CD4-positive, alpha-beta T cell treated with Interleukin-4 for 1 hour (primary cell): ENCODE measurements at regions not wholly inside any gene's neighbourhood (a gene's known extent, or its start where the extent isn't known, plus 50 kb on each side); places are given as distances from the start of the nearest gene placed in this dataset.
"Not testable (repeated sequence)": the region's sequence is repeated elsewhere in the genome, so short reads cannot be mapped to it uniquely, and the experiment has no call there.

Source experiments
- DNase-seq, 2 donors: peaks; one replicate each; pipeline ENCODE4 v3.0.0-alpha.2; 2020 to 2022

DNA sequence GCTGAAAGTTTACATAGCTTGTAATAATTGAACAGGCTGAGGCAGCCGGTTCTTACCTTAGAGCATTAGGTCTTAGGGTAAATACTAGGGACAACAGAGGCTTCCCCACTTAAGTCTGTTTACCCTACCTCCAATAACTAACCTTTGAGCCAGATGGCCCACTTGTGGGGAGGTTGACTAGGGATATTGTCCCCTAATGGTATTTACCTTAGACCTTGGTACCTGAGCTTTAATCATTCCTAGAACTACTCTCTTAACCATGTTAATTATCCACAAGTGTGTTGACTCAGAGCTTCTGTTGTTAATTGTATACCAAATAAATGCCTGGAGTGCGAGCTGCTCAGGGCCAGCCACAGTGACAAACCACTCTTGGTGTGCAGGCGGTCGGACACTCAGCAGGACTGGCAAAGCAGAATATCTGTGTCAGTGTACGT, 299.2 kb downstream of the TRIML1 start:
- not testable (repeated sequence) for DNase-seq

- DNase-seq: no peak
These were observed 300.5 kb downstream of the TRIML1 start for GRCh38 chr4:188439641-188440311.

- no peak for DNase-seq
These were observed 305.3 kb downstream of the TRIML1 start for GRCh38 chr4:188444500-188444899.

- DNase-seq: not testable (repeated sequence)
These were observed 309.8 kb downstream of the TRIML1 start for GRCh38 chr4:188448996-188449395.

DNA sequence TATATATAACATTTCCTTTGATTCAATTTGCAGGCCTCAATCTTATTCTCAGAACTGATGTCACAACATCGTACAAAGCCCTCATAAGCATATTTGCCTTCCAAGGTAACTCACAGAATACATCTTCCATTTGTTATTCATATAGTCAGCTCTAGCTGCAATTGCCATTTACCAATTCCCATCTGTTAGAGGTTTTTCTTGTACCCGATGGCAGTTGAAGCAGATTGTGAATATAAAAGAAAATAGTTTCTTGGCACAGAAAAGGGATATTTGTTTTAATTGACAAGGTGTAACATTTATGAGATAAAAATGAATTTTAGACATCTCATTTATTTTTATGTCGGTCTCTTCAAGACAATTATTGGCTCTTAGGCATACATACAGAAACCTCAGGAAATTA, 311.3 kb downstream of the TRIML1 start:
- DNase-seq: no peak

DNA sequence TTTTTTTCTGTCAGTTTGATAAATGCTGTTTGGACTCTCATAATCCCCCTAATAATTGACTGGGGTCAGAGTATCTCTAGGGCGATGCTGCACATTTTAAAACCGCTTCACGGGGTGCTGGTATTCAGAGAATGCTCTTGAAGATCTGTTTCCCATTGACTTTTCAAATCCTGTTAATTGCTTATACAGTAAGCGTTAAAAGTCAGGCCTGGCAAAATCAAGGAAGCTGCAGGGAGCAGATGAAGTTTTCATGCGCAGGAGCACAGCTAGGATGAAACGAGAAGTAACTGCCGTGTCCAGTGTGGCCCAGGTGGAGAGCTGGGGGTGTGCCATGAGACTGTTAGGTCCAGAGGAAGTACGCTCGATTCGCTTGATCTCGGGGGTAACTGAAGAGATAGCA, 312.9 kb downstream of the TRIML1 start:
- DNase-seq: no peak

DNA sequence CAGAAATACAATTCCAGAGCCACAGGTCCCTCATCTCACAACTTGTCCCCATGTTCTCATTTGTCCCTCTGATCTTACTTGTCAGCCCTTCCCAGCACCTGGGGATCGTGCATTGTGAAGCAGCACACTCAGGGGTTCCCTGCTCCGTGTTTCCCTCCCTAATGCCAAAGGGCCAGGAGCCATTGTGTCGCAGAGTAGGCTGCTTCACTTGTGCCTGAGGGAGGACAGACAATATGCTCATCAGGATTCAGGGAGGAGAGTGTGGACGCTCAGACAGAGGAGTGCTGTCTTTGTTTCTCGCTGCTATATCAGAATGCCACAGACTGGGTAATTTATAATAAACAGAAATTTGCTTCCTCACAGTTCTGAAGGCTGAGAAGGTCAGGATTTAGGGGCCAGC, 315.3 kb downstream of the TRIML1 start:
- DNase-seq: no peak

GRCh38 chr4:188455062-188455752, 316.0 kb downstream of the TRIML1 start:
- DNase-seq: no peak

DNA sequence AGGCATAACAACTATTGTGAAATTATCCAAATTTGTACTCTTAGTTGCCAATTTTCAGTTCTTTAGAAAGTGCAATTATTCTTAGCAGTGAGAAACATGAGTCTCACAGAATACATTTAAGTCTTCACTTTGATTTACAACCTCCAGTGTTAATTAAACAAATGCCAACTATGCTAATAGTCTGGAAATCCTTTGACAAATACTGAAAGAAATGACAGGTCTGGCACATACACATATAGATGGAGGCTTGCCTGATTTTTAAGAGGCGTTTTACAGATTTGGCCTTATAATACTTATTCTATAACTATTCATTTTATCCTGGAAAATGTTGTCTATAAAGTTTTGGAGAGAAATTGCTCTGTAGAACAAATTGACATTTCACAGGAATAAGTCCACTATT, 320.1 kb downstream of the TRIML1 start:
- DNase-seq: no peak

- DNase-seq: no peak
These were observed 324.7 kb downstream of the TRIML1 start for GRCh38 chr4:188463909-188464308.

- DNase-seq: no peak
These were observed 326.8 kb downstream of the TRIML1 start for GRCh38 chr4:188466001-188466400.

GRCh38 chr4:188484256-188484655, 345.0 kb downstream of the TRIML1 start:
- no peak for DNase-seq

DNA sequence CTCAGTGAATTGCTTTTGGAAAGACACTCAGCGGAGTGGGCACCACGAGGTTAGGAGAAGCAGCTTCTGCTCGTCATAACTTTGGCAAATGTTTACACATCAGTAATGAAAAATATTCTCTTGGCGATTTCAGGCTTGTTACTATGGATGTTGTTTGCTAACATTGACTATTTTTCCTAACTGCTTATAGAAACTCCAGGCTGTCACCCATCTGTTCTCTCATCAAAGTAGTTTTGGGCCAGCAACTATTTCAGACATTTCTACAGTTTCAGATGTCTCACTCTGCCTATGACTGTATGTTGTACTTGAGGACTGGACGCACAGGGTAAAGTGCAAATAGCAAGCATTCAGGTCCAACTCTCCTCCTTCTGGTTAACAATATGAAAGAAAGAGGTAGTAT, 346.7 kb downstream of the TRIML1 start:
- no peak for DNase-seq

DNA sequence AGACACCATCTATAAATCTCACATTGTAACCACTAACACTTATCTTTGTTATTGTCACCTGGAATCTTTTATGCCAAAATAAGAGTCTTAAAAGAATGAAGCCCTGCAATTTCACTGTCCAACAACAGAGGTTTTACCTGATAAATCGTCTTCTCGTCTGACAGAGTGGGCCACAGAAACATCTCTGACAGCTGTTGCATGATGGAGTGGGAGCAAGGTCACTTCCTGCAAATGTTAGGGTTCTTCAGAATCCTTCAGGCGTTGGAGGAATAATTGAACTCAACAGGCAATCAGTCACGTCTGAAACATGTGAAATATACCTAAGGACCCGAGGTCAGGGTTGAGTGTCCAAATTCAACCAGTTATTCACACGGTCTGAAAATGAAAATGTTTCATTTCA, 353.6 kb downstream of the TRIML1 start:
- DNase-seq: no peak

DNA sequence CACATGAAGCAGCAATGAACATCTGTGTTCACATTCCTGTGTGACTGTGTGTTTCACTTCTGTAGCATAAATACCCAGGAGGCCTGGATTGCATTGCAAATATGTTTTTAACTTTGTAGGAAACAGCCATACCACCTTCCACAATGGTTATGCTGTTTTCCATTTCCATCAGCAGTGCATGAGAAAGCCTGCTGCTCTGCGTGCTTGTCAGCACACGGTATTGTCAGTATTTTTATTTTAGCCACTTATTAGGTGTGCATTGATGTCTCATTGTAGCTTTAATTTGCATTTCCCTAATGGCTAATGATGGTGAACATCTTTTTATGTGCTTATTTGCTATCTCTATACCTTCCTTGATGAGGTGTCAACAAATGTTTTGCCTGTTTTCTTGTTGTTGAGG, 355.9 kb downstream of the TRIML1 start:
- no peak for DNase-seq

DNA sequence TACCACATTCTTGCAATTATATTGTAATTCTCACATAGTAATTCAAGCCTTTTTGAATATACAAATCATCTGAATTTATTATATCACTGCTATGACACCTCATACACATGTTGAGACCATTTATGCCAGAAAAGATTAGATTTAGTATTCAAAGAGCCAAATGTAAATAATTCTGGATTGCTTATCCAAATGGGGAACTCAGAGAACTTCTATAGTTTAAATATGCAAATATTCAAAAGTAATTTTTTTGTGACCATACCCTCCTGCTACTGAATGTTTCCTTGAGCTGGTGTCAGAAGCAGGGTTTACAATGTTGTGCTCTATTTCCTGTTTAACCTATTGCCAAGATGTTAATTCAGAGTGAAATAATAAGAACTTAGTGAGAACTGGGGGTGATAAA, 372.2 kb downstream of the TRIML1 start:
- DNase-seq: no peak

DNA sequence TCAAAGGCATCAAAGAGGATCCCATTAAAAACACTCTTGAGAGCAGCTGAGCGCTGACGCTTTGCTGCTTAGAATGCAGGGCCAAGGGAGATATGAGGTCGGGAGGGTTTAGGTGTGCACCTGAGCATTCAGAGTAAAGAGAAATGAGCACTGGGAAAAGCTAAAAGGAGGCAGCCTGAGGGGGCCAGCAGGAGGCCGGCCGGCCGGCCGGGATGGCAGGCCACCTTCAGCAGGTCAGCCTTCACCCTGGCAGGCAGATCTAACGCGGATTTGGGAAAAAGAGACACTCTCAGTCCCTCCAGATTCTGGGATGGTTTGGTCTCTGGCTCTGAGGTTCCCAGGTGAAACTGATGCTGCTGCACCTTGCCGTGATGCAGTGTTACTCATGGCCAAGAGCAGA, 393.5 kb downstream of the TRIML1 start:
- no peak for DNase-seq

- no peak for DNase-seq
These were observed 395.1 kb downstream of the TRIML1 start for GRCh38 chr4:188534297-188534696.

- DNase-seq: no peak
These were observed 395.7 kb downstream of the TRIML1 start for GRCh38 chr4:188534917-188535316.

DNA sequence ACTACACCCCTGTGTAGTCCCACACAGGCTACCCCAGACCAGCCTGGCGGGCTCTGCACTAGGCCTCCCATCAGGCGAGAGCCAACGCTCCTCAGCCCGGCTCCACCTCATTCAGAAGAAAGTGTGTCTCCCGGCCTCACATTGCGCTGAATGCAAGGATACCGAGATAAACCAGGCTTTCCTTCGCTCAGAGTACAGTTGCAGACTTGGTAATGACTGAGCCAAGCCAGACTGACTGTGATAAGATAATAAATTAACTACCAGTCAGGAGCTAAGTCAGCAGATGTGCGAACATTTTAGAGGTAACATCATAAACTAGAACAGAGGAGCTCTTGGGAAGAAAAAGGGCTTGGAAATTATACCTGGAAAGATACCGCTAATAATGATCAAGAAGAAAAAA, 397.6 kb downstream of the TRIML1 start:
- no peak for DNase-seq

DNA sequence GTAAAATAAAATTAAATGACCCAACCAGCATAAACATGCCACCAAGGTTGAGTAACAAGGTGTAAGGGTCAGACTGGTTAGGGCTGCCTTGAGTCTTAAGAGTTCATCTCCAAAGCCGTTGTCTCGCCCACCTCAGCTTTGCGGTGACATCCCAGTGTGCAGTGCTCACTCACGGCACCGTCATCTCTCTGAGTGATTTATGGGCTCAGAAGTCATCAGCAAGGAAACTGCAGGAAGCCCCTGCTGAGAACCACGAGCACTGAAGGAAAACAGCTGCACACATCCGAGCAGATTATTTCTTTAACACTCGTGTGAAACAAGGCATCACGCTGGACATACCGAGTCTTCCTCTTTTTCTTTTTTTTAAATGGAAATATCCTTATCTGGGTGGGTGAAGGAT, 411.1 kb downstream of the TRIML1 start:
- no peak for DNase-seq

- no peak for DNase-seq
These were observed 411.9 kb downstream of the TRIML1 start for GRCh38 chr4:188551156-188551555.

DNA sequence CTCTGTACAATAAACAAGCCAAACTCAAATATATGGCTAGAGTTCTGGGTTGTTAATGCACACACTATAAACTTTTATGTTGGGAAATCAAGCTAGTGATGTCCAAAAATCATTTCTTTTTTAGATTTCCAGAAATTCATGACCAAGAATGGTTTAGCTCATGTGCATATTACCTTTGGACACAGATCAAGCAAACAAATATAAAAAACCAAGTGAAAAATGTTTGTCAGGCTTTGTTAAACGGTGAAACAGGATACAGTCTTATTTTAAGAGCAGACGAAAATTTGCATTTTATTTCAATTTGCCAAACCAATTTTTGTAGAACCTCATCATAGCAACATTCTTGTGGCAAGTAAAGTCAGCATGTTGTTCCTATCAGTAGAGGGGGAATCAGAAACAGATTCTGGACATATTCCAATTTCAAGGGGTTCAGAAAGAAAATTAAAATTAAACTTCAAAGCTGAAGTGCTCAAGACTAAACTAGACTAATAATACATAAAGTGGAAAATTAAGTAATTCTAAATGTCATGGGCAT, 413.6 kb downstream of the TRIML1 start:
- DNase-seq: no peak

DNA sequence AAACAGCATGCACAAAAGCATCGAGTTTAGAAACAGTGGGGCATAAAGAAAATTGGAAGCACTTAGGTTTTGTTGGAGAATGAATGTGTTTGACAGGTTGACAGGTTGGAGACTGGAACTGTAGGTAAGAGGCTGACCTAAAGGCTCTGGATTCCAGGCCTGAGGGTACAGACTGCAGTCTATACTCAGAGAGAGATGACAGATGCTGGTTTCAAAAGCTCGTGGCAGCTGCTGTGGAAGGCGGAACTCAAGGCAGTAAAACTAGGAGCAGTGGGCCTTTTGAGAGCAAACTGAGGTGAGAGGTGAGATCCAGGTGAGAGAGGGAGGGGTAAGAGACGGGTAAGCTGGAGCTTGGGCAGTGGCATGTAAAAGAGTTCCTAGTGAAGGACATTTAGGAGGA, 415.2 kb downstream of the TRIML1 start:
- no peak for DNase-seq

GRCh38 chr4:188573104-188573503, 433.9 kb downstream of the TRIML1 start:
- DNase-seq: no peak
